DMS153 treated with DMSO at 0.1 percent for 48 hours (cell line): ENCODE measurements at regions not wholly inside any gene's neighbourhood (a gene's known extent, or its start where the extent isn't known, plus 50 kb on each side); places are given as distances from the start of the nearest gene placed in this dataset.
A peak's percentile ranks its signal among the peaks of the same experiment; 100 is the strongest.
"Not testable (repeated sequence)": the region's sequence is repeated elsewhere in the genome, so short reads cannot be mapped to it uniquely, and the experiment has no call there.

ENCODE experiments used
- DNase-seq: peaks from one replicate; lab custom pipeline; 2025; ENCODE audit not compliant: unreplicated experiment; lab: John Stamatoyannopoulos, UW

GRCh38 chr13:24931450-24932251 is 164.3 kb upstream of the PABPC3 start:
- DNase-seq, result no peak

- DNase-seq, result not testable (repeated sequence)
Observed at GRCh38 chr13:24933106-24934023, 162.6 kb upstream of the PABPC3 start.

GRCh38 chr13:24934024-24934385 is 161.9 kb upstream of the PABPC3 start:
- not testable (repeated sequence) for DNase-seq

- no peak for DNase-seq
Observed at GRCh38 chr13:24938966-24939365, 157.0 kb upstream of the PABPC3 start.

GRCh38 chr13:24941023-24941713 is 154.8 kb upstream of the PABPC3 start:
- not testable (repeated sequence) for DNase-seq

GRCh38 chr13:24943136-24943535 is 152.8 kb upstream of the PABPC3 start:
- no peak for DNase-seq

GRCh38 chr13:24944073-24944472 is 151.9 kb upstream of the PABPC3 start:
- not testable (repeated sequence) for DNase-seq

GRCh38 chr13:24948977-24949376 is 147.0 kb upstream of the PABPC3 start:
- not testable (repeated sequence) for DNase-seq

- not testable (repeated sequence) for DNase-seq
Observed at GRCh38 chr13:24950611-24951010, 145.3 kb upstream of the PABPC3 start.

GRCh38 chr13:24967970-24968369 is 128.0 kb upstream of the PABPC3 start:
- not testable (repeated sequence) for DNase-seq

GRCh38 chr13:24968416-24968815 is 127.5 kb upstream of the PABPC3 start:
- not testable (repeated sequence) for DNase-seq

- DNase-seq, result not testable (repeated sequence)
Observed at GRCh38 chr13:24973102-24973501, 122.8 kb upstream of the PABPC3 start.

- DNase-seq, result not testable (repeated sequence)
Observed at GRCh38 chr13:24981181-24981803, 114.6 kb upstream of the PABPC3 start.

- peak; percentile 56 for DNase-seq
Observed at GRCh38 chr13:24982333-24982999, 113.5 kb upstream of the PABPC3 start.

- no peak for DNase-seq
Observed at GRCh38 chr13:24983094-24983493, 112.8 kb upstream of the PABPC3 start.

- no peak for DNase-seq
Observed at GRCh38 chr13:24984134-24984533, 111.8 kb upstream of the PABPC3 start.

- DNase-seq, result no peak
Observed at GRCh38 chr13:24985107-24985506, 110.8 kb upstream of the PABPC3 start.

GRCh38 chr13:24985896-24986295 is 110.0 kb upstream of the PABPC3 start:
- DNase-seq, result no peak

- no peak for DNase-seq
Observed at GRCh38 chr13:24986826-24987225, 109.1 kb upstream of the PABPC3 start.

- DNase-seq, result not testable (repeated sequence)
Observed at GRCh38 chr13:24989959-24990358, 106.0 kb upstream of the PABPC3 start.
